Kasumi-1 (cell line): ENCODE measurements at regions not wholly inside any gene's neighbourhood (a gene's known extent, or its start where the extent isn't known, plus 50 kb on each side); places are given as distances from the start of the nearest gene placed in this dataset.
A peak's percentile ranks its signal among the peaks of the same experiment; 100 is the strongest.
"Not testable (repeated sequence)": the region's sequence is repeated elsewhere in the genome, so short reads cannot be mapped to it uniquely, and the experiment has no call there.

Experiments used
- DNase-seq, 2 experiments: peaks; one replicate each; lab custom pipeline; 2025; lab: John Stamatoyannopoulos, UW

DNA sequence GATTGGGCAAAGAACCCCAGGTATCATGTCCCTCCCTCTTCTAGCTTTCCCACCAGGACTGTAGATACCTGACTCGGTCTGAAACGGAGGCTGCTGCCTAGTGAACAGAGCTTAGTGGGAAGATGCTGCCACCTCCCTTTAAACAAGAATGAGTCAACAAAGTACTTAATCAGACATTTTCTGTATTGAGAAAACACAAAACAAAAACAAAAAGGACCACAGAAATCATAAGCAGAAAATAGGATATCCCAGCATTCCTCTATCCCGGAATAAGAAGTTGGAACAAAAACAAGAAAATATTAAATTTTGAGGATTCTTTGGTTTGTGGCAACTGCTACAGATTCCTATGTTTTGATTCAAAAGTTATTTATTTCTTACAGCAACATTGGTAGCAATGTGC lies 51.7 kb upstream of the COL8A1 start:
- DNase-seq: no peak

GRCh38 chr3:99579965-99580364 lies 58.4 kb upstream of the COL8A1 start:
- no peak for DNase-seq

- DNase-seq: no peak
Observed at GRCh38 chr3:99579246-99579645, 59.1 kb upstream of the COL8A1 start.

GRCh38 chr3:99578339-99578970 lies 59.9 kb upstream of the COL8A1 start:
- peak; percentile 15 to 16 for DNase-seq

DNA sequence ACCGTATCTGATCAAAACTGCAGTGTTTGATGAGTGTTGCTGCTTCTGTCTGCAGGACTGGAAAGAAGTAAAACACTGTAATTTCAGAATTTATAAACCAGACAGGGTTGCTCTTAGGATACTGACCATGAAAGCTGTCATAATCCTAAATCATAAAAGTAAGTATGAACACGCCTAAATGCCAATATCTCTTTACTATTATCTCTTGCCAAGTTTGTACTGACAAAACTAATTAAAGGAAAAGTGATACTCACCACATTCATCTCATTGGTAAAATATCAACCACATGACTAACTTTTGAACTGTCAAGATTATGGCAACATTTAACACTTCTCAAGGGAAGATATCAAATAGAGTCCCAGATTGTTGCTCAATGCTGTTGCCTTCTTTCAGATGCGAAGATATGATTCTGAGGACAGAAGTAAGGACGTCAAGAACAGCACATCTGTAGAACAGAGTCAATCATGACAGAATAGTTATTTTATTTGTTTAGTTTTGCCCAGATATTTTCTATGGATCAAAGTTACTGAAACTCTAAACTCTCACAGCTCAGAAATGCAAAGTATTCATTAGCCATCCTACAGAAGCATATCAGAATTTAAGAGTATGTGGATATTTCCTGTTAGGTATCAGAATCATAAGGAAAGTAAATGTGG lies 61.4 kb upstream of the COL8A1 start:
- DNase-seq: no peak

DNA sequence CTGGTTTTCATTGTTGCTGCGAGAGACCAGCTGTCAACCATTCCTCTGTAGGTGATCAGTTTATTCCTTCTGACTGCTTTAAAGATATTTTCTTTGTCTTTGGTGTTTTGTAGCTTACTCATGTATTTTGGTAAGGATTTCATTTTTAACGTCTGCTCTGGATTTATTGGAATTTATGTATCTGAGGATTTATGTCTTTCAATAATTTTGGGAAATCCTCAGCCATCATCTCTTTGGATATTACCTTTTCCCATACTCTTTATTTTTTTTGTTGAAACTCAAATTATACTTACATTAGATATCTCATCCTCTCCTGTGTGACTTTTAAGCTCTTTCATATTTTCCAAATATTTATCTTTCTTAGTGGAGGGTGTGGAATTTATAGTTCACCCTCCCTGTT lies 62.7 kb upstream of the COL8A1 start:
- no peak for DNase-seq

GRCh38 chr3:99570061-99570460 lies 68.3 kb upstream of the COL8A1 start:
- DNase-seq: no peak

GRCh38 chr3:99568663-99569335 lies 69.6 kb upstream of the COL8A1 start:
- no peak for DNase-seq

- DNase-seq: no peak
Observed at GRCh38 chr3:99565331-99565730, 73.1 kb upstream of the COL8A1 start.

DNA sequence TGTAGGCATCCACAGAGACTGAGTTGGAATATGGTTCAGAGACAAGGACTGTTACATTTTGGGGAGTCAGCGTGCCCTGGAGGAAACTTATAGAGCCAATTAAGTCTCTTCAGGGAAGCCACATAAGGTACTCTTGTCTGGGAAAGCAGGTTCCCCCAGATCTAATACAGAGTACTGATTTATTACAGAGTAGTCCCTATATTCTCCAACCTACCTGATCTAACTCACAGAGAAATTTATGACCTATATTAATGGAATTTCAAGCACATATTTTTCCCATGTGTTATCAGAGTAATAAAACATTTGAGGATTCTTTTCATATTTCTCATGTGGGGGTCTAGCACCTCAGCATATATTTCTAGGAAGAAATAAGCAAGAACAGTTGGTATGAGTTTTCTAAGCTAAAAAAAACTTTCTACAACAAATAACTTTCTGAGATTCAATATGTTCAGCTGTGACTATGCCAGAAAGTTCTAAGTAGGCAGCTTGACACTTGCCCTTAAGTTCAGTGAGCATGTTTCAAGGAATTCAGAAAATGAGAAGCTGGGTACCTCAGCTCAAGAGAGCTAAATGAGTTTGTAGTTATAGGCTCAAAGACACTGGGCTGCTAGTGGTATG lies 75.3 kb upstream of the COL8A1 start:
- no peak for DNase-seq

- peak; percentile 2 to 12 for DNase-seq
Observed at GRCh38 chr3:99562138-99562537, 76.3 kb upstream of the COL8A1 start.

GRCh38 chr3:99561056-99561455 lies 77.3 kb upstream of the COL8A1 start:
- no peak for DNase-seq

DNA sequence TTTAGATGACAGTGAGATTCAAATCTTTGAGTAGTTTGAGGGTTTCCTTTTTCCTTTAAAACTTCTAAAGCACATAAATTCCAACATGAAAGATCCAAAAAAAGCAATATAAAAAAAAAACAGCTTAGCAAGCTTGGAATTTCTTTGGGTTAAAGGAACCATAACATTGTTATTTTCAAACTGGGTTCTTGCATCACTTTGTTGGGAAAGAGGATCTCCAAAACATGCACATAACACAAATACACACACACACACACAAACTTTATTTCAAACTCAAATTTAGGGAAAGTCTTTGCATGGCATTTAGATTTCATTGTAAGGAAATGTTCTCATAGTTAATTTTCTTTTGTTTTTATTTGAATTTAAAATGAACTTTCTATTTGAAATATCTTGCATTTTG lies 79.2 kb upstream of the COL8A1 start:
- no peak for DNase-seq

- DNase-seq: not testable (repeated sequence)
Observed at GRCh38 chr3:99555885-99556284, 82.5 kb upstream of the COL8A1 start.

- DNase-seq: peak; percentile 22 to 34
Observed at GRCh38 chr3:99551520-99551919, 86.9 kb upstream of the COL8A1 start.

DNA sequence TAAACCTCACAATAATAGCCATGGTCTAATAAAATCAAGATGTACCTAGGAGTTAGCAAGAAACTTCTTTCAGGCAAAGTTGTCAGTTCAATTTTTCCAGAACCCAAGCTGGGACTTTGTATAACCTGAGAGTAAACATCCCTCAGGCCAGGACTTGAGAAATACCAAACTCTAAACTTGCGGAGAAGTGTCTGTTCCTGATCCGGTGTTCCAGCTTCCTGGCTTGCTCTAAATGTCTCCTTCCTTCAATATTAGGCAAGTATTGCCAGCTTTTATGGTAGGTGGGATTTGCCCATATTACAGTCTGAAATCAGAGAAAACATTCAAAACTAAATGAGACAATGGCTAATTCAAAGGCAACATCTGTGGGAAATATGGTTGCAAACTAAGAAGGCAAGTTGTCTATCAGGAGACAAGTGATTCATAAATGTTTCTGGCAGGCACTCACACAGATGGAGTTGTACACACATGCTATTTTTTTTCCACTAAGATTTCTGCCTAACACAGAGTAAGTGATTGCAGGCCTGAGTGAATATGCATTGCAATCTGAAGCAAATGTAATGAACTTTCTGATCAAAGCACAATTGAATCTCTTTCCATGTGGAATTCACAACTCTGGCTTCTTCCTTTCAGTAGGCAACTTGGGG lies 88.3 kb upstream of the COL8A1 start:
- no peak for DNase-seq

GRCh38 chr3:99549220-99549619 lies 89.2 kb upstream of the COL8A1 start:
- DNase-seq: no peak

- DNase-seq: no peak
Observed at GRCh38 chr3:99548674-99549073, 89.7 kb upstream of the COL8A1 start.

DNA sequence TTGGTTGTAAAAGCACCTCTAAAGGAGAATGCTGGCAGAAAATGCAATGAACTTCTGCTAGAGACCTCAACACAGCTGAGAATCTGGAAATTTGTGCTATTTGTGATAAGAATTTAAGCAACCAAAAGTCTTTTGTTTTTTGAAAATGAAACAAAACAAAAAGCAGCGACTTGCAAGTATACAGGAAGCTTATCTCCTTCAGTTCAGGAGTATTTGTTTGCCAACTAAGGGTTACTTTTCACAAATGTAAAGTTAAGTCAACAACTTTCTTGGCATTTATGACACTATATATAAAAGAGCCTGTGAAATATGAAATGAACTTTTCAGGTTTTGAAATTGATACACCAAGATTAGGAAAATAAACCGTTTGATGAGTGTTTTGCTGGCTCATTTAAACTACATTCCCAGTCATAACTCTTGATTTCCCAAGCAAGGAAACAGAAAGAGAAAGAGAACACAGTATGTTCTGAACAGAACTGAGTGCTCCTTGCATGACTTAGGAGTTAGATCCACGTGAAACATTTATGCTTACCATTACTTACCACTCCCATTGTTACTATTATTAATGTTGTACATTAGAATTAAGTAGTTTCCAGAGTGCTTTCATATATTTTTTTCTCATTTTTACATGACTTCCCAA lies 92.3 kb upstream of the COL8A1 start:
- no peak for DNase-seq

DNA sequence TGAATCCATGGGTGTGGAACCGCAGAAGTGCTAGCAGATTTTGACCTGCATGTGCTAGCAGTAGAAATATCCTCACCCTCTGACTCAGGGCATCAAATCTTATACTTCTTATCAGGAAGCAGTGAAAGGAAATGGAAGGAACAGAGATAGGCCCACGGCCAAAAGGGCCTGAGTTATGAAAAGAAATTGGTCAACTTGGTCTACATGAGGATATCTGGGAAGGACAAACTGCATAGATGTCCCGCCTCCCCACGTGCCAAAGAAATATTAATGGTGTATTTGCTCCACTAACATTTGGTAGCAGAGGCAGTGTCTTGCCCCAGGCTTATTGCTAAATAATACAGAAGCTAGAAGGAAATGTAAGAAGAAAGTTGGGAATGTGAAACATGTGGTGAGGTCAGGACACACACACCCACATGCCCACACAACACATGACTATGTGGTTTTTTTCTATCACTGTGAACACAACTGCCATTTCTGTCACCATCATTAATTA lies 93.6 kb upstream of the COL8A1 start:
- no peak for DNase-seq

GRCh38 chr3:99543796-99544195 lies 94.6 kb upstream of the COL8A1 start:
- no peak for DNase-seq
